Smooth muscle cell (in vitro differentiated cells): ENCODE measurements at regions not wholly inside any gene's neighbourhood (a gene's known extent, or its start where the extent isn't known, plus 50 kb on each side); places are given as distances from the start of the nearest gene placed in this dataset.
A peak's percentile ranks its signal among the peaks of the same experiment; 100 is the strongest.

Source experiments
- DNase-seq: peaks from one replicate; lab custom pipeline; 2025; ENCODE audit not compliant: unreplicated experiment; lab: John Stamatoyannopoulos, UW
- H2AFZ ChIP-seq: fragments of 200-600 bp; sonication (generic); 2 replicates; pipeline ENCODE4 v1.6.0; 2016; ENCODE audit warnings: antibody characterized with exemption, low read depth, mild to moderate bottlenecking
- H3F3A ChIP-seq: fragments of 200-600 bp; sonication (generic); 2 replicates; pipeline ENCODE4 v1.6.0; 2017; ENCODE audit warnings: antibody characterized with exemption, low read depth
- H3K27ac ChIP-seq: fragments of 200-600 bp; sonication (generic); 2 replicates; pipeline ENCODE4 v1.5.1; 2016; ENCODE audit warnings: low read depth, mild to moderate bottlenecking
- H3K27me3 ChIP-seq: fragments of 200-600 bp; sonication (generic); 2 replicates; pipeline ENCODE4 v1.6.1; 2016; ENCODE audit warnings: low read depth, mild to moderate bottlenecking
- H3K36me3 ChIP-seq: fragments of 200-600 bp; sonication (generic); 2 replicates; pipeline ENCODE4 v1.5.1; 2016; ENCODE audit warnings: low read depth
- H3K4me1 ChIP-seq: fragments of 200-600 bp; sonication (generic); 2 replicates; pipeline ENCODE4 v1.5.1; 2016; ENCODE audit warnings: low read depth
- H3K4me2 ChIP-seq: fragments of 200-600 bp; sonication (generic); 2 replicates; pipeline ENCODE4 v1.6.0; 2016; ENCODE audit warnings: mild to moderate bottlenecking
- H3K4me3 ChIP-seq: fragments of 200-600 bp; sonication (generic); 2 replicates; pipeline ENCODE4 v1.5.1; 2016; ENCODE audit warnings: mild to moderate bottlenecking
- H3K79me2 ChIP-seq: fragments of 200-600 bp; sonication (generic); 2 replicates; pipeline ENCODE4 v1.6.0; 2016; ENCODE audit warnings: low read depth, mild to moderate bottlenecking
- H3K9ac ChIP-seq: fragments of 200-600 bp; sonication (generic); 2 replicates; pipeline ENCODE4 v1.6.0; 2016; ENCODE audit warnings: low read depth
- H3K9me3 ChIP-seq: fragments of 200-600 bp; sonication (generic); replicated peaks from 2 replicates; pipeline ENCODE4 v1.5.1; 2016; ENCODE audit warnings: low read depth
- H4K20me1 ChIP-seq: fragments of 200-600 bp; sonication (generic); 2 replicates; pipeline ENCODE4 v1.6.0; 2016; ENCODE audit warnings: low read depth
- CTCF ChIP-seq: fragments of 200-600 bp; sonication (generic); IDR thresholded peaks from 2 replicates; pipeline ENCODE4 v1.5.1; 2017; ENCODE audit warnings: borderline replicate concordance, mild to moderate bottlenecking, antibody characterized with exemption; ENCODE audit not compliant: insufficient read depth, poor library complexity, severe bottlenecking
- WGBS: methylation state at CpG from one replicate; pipeline ENCODE4 v1.1.7; 2016; ENCODE audit warnings: low lambda C conversion rate; 5-methylcytosine and 5-hydroxymethylcytosine counted together

- peak overlapping the region; percentile 11 for H3K4me2 ChIP-seq
- H3K79me2 ChIP-seq = no peaks in the 10 kb centered on the region
- no peak overlapping the region for H3K9ac ChIP-seq
- H3K27ac ChIP-seq = peak overlapping the region; percentile 36
- H4K20me1 ChIP-seq = no peaks in the 10 kb centered on the region
- H3K36me3 ChIP-seq = no peaks in the 10 kb centered on the region
- H3K4me1 ChIP-seq = peaks cover 16% of the 10 kb centered on the region
- DNase-seq = no peak
- no peaks in the 10 kb centered on the region for H3K9me3 ChIP-seq
- peak overlapping the region; percentile 61 for H2AFZ ChIP-seq
- no peaks in the 10 kb centered on the region for H3K27me3 ChIP-seq
- TF ChIP-seq CTCF = no peak
- no peaks in the 10 kb centered on the region for H3F3A ChIP-seq
- WGBS = 42% methylated on average over 10 of the region's 10 CpGs
- no peak overlapping the region for H3K4me3 ChIP-seq
Measured at GRCh38 chr3:177597311-177598096, 400.2 kb upstream of the TBL1XR1 start.

- WGBS = 77% methylated on average over 4 of the region's 4 CpGs
- no peak for TF ChIP-seq CTCF
- H3K4me3 ChIP-seq = no peak overlapping the region
- peak overlapping the region; percentile 11 for H3K4me2 ChIP-seq
- no peaks in the 10 kb centered on the region for H4K20me1 ChIP-seq
- H3F3A ChIP-seq = no peaks in the 10 kb centered on the region
- H3K27me3 ChIP-seq = no peaks in the 10 kb centered on the region
- no peaks in the 10 kb centered on the region for H3K9me3 ChIP-seq
- DNase-seq = no peak
- no peaks in the 10 kb centered on the region for H3K36me3 ChIP-seq
- no peak overlapping the region for H3K9ac ChIP-seq
- peaks cover 16% of the 10 kb centered on the region for H3K4me1 ChIP-seq
- peak overlapping the region; percentile 36 for H3K27ac ChIP-seq
- H3K79me2 ChIP-seq = no peaks in the 10 kb centered on the region
- peak overlapping the region; percentile 61 for H2AFZ ChIP-seq
Measured at GRCh38 chr3:177598097-177598833, 401.0 kb upstream of the TBL1XR1 start.

GRCh38 chr3:177599326-177599725 is 402.0 kb upstream of the TBL1XR1 start:
- Histone ChIP-seq H3K9ac (no peak overlapping the region), H2AFZ (no peak overlapping the region), H3K9me3 (no peaks in the 10 kb centered on the region), H3K27me3 (no peaks in the 10 kb centered on the region), H3K79me2 (no peaks in the 10 kb centered on the region), H3K36me3 (no peaks in the 10 kb centered on the region), H3K4me3 (no peak overlapping the region), H3K4me1 (peaks cover 16% of the 10 kb centered on the region), H3K27ac (no peak overlapping the region), H4K20me1 (no peaks in the 10 kb centered on the region), H3F3A (no peaks in the 10 kb centered on the region), H3K4me2 (no peak overlapping the region)
- 84% methylated on average over 2 of the region's 2 CpGs for WGBS
- DNase-seq = no peak
- TF ChIP-seq CTCF = no peak
